ENCODE measurements at regions not wholly inside any gene's neighbourhood (a gene's known extent, or its start where the extent isn't known, plus 50 kb on each side); places are given as distances from the start of the nearest gene placed in this dataset.

DNA sequence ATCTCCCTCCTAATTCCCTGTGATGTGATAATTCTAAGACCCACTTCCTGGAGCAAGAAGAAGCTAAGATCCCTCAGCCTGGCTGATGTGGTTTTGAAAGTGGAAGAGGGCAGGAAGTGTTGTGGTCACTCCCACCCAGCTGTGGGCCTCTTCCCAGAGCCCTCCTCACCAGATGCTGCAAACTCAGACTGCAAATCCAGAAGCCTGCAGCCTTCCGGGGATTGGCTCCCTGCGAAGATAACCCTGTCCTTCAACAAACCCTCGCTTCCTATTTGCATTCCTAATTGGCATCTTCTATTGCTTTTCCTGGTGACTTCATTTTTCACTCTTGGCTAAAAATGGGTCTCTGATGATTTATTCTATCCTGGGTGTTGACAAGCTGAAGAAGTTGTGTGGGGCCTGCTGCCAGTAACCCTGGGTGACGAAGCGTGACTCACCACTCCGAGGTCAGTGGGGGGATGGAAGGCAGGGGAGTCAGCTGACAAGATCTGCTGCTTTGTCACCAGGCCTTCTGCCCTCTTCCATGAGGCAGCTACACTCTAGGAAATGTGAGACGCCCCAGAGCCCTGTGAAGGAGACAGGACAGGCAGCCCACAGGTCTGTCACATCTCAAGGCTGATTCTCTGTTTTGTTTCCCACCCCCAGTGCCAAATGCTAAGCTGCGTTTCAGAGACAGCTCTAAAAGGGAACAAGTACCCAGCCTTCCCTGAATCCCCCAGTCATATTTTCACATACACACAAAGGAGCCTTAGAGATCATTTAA lies 99.7 kb upstream of the LIPC start (continued):
- TF ChIP-seq RFX3 (CRISPR knock-in tag; IDR thresholded peaks at IDR 0.05) (peak; percentile 80), MAF1 (CRISPR knock-in tag; IDR thresholded peaks at IDR 0.05; ENCODE audit: borderline replicate concordance) (no peak), ZBTB1 (CRISPR knock-in tag; IDR thresholded peaks at IDR 0.05; ENCODE audit: borderline replicate concordance) (no peak), MED13 (CRISPR knock-in tag; IDR thresholded peaks at IDR 0.05) (no peak), ZNF225 (CRISPR knock-in tag; IDR thresholded peaks at IDR 0.05) (0 out of 2 replicates have a peak, but pooled peaks have one; percentile 45), ZNF567 (CRISPR knock-in tag; IDR thresholded peaks at IDR 0.05; ENCODE audit: borderline replicate concordance) (no peak), ZNF430 (CRISPR knock-in tag; IDR thresholded peaks at IDR 0.05) (no peak; the same call in 1 of the 2 replicates), NR3C1 (CRISPR knock-in tag; IDR thresholded peaks at IDR 0.05) (no peak), ZBTB43 (CRISPR knock-in tag; conservative IDR thresholded peaks at IDR 0.05) (no peak), CREB3 (CRISPR knock-in tag; IDR thresholded peaks at IDR 0.05) (no peak), HNRNPUL1 (IDR thresholded peaks at IDR 0.05; ENCODE audit: low read depth, low read length) (no peak), ZC3H4 (CRISPR knock-in tag; IDR thresholded peaks at IDR 0.05; ENCODE audit: borderline replicate concordance) (no peak), POLR2G (IDR thresholded peaks at IDR 0.05; ENCODE audit: low read depth, low read length) (peak; percentile 66), MAZ (IDR thresholded peaks at IDR 0.05; ENCODE audit: borderline replicate concordance, low read depth, low read length) (no peak), MAZ (CRISPR knock-in tag; IDR thresholded peaks at IDR 0.05; ENCODE audit: low read depth) (0 out of 2 replicates have a peak, but pooled peaks have one; percentile 14), TFAP4 (IDR thresholded peaks at IDR 0.05; ENCODE audit: borderline replicate concordance, low read depth) (peak; percentile 95), ZNF776 (CRISPR knock-in tag; IDR thresholded peaks at IDR 0.05) (no peak), MAFG (CRISPR knock-in tag; IDR thresholded peaks at IDR 0.05) (peak; percentile 54; the same call in 1 of the 2 replicates), ISL2 (CRISPR knock-in tag; IDR thresholded peaks at IDR 0.05) (no peak), THAP7 (CRISPR knock-in tag; IDR thresholded peaks at IDR 0.05) (no peak), ZNF432 (CRISPR knock-in tag; IDR thresholded peaks at IDR 0.05; ENCODE audit: borderline replicate concordance) (no peak), BORCS8-MEF2B (CRISPR knock-in tag; IDR thresholded peaks at IDR 0.05) (no peak)
- TF ChIP-seq, protein P1, sequence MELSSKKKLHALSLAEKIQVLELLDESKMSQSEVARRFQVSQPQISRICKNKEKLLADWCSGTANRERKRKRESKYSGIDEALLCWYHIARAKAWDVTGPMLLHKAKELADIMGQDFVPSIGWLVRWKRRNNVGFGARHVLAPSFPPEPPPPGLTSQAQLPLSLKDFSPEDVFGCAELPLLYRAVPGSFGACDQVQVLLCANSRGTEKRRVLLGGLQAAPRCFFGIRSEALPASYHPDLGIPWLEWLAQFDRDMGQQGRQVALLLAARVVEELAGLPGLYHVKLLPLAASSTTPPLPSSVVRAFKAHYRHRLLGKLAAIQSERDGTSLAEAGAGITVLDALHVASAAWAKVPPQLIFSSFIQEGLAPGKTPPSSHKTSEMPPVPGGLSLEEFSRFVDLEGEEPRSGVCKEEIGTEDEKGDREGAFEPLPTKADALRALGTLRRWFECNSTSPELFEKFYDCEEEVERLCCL (CRISPR knock-in tag; IDR thresholded peaks at IDR 0.05; ENCODE audit: borderline replicate concordance) = no peak
- TF ChIP-seq, protein P2, sequence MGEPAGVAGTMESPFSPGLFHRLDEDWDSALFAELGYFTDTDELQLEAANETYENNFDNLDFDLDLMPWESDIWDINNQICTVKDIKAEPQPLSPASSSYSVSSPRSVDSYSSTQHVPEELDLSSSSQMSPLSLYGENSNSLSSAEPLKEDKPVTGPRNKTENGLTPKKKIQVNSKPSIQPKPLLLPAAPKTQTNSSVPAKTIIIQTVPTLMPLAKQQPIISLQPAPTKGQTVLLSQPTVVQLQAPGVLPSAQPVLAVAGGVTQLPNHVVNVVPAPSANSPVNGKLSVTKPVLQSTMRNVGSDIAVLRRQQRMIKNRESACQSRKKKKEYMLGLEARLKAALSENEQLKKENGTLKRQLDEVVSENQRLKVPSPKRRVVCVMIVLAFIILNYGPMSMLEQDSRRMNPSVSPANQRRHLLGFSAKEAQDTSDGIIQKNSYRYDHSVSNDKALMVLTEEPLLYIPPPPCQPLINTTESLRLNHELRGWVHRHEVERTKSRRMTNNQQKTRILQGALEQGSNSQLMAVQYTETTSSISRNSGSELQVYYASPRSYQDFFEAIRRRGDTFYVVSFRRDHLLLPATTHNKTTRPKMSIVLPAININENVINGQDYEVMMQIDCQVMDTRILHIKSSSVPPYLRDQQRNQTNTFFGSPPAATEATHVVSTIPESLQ (CRISPR knock-in tag; conservative IDR thresholded peaks at IDR 0.05) = no peak
